ENCODE measurements at regions not wholly inside any gene's neighbourhood (a gene's known extent, or its start where the extent isn't known, plus 50 kb on each side); places are given as distances from the start of the nearest gene placed in this dataset.

- no peak overlapping the region for H3K27ac ChIP-seq
- TF ChIP-seq CTCF (IDR thresholded peaks at IDR 0.05) (no peak), POLR2A (IDR thresholded peaks at IDR 0.05) (no peak), EP300 (IDR thresholded peaks at IDR 0.05) (no peak), POLR2AphosphoS5 (IDR thresholded peaks at IDR 0.05) (no peak)
These were observed 440.4 kb downstream of the FGF9 start for GRCh38 chr13:22111152-22111783.

GRCh38 chr13:22111961-22112360 lies 441.1 kb downstream of the FGF9 start:
- Histone ChIP-seq H3K27ac (no peak overlapping the region), H3K9me3 (no peaks in the 10 kb centered on the region), H3K4me3 (no peak overlapping the region), H3K4me1 (peaks cover 0 to 5% (median 0%) of the 10 kb centered on the region in 4 donors), H3K36me3 (no peaks in the 10 kb centered on the region), H3K27me3 (no peaks in the 10 kb centered on the region)
- 92 to 95% methylated on average over 11 of the region's 11 CpGs for WGBS, 2 donors
- DNase-seq = no peak
- intact Hi-C loops (cut with DNase I) = no loop called here
- TF ChIP-seq POLR2A (IDR thresholded peaks at IDR 0.05) (no peak), POLR2AphosphoS5 (IDR thresholded peaks at IDR 0.05) (no peak), CTCF (IDR thresholded peaks at IDR 0.05) (no peak), EP300 (IDR thresholded peaks at IDR 0.05) (no peak)

More at GRCh38 chr13:22111152-22111783, 440.4 kb downstream of the FGF9 start:
- 90 to 94% methylated on average over 8 of the region's 8 CpGs for WGBS, 2 donors
- Histone ChIP-seq H3K36me3 (no peaks in the 10 kb centered on the region), H3K9me3 (no peaks in the 10 kb centered on the region), H3K27me3 (no peaks in the 10 kb centered on the region), H3K4me3 (no peak overlapping the region), H3K4me1 (peaks cover 0 to 5% (median 0%) of the 10 kb centered on the region in 4 donors)
- no peak for DNase-seq
- intact Hi-C loops (cut with DNase I) = no loop called here

- TF ChIP-seq CTCF (IDR thresholded peaks at IDR 0.05) (no peak), POLR2AphosphoS5 (IDR thresholded peaks at IDR 0.05) (no peak), POLR2A (IDR thresholded peaks at IDR 0.05) (no peak), EP300 (IDR thresholded peaks at IDR 0.05) (no peak)
- WGBS, 2 donors = 94 to 95% methylated on average over 11 of the region's 11 CpGs
- H3K4me3 ChIP-seq = no peak overlapping the region
- no peaks in the 10 kb centered on the region for H3K27me3 ChIP-seq
- H3K36me3 ChIP-seq = no peaks in the 10 kb centered on the region
- DNase-seq = no peak
- intact Hi-C loops (cut with DNase I) = no loop called here
- no peak overlapping the region for H3K27ac ChIP-seq
- peaks cover 0 to 5% (median 0%) of the 10 kb centered on the region in 4 donors for H3K4me1 ChIP-seq
- H3K9me3 ChIP-seq = no peaks in the 10 kb centered on the region
These were observed 442.3 kb downstream of the FGF9 start for GRCh38 chr13:22112956-22113745.

GRCh38 chr13:22114630-22115311 lies 443.9 kb downstream of the FGF9 start:
- H3K4me3 ChIP-seq = no peak overlapping the region
- WGBS, 2 donors = 39 to 51% methylated on average over 9 of the region's 9 CpGs
- no peak for DNase-seq
- no peaks in the 10 kb centered on the region for H3K9me3 ChIP-seq
- H3K27ac ChIP-seq = no peak overlapping the region
- TF ChIP-seq CTCF (IDR thresholded peaks at IDR 0.05) (no peak), EP300 (IDR thresholded peaks at IDR 0.05) (no peak), POLR2A (IDR thresholded peaks at IDR 0.05) (no peak), POLR2AphosphoS5 (IDR thresholded peaks at IDR 0.05) (no peak)
- H3K36me3 ChIP-seq = no peaks in the 10 kb centered on the region
- no peaks in the 10 kb centered on the region for H3K4me1 ChIP-seq
- H3K27me3 ChIP-seq = no peaks in the 10 kb centered on the region
- intact Hi-C loops (cut with DNase I) = no loop called here
